Loucy (cell line): ENCODE measurements at regions not wholly inside any gene's neighbourhood (a gene's known extent, or its start where the extent isn't known, plus 50 kb on each side); places are given as distances from the start of the nearest gene placed in this dataset.

Experiments
- H2AFZ ChIP-seq: fragments of 200-600 bp; sonication (generic); 2 replicates; pipeline ENCODE4 v1.6.0; 2016; ENCODE audit warnings: antibody characterized with exemption, mild to moderate bottlenecking, low read length, moderate library complexity
- H3F3A ChIP-seq: fragments of 200-600 bp; 2 replicates; pipeline ENCODE4 v1.6.0; 2016; ENCODE audit warnings: antibody characterized with exemption, low read depth, mild to moderate bottlenecking
- H3K27me3 ChIP-seq: fragments of 200-600 bp; sonication (generic); 2 replicates; pipeline ENCODE4 v1.6.1; 2014; ENCODE audit warnings: low read length, mild to moderate bottlenecking; ENCODE audit not compliant: insufficient read depth, poor library complexity, severe bottlenecking
- H3K36me3 ChIP-seq: fragments of 200-600 bp; sonication (generic); 2 replicates; pipeline ENCODE4 v1.6.1; 2016; ENCODE audit warnings: low read length; ENCODE audit not compliant: insufficient read depth
- H3K4me1 ChIP-seq: fragments of 200-600 bp; sonication (generic); 2 replicates; pipeline ENCODE4 v1.5.1; 2014; ENCODE audit warnings: low read length, mild to moderate bottlenecking; ENCODE audit not compliant: insufficient read depth, poor library complexity, severe bottlenecking
- H3K4me2 ChIP-seq: fragments of 200-600 bp; sonication (generic); 2 replicates; pipeline ENCODE4 v1.6.0; 2014; ENCODE audit warnings: antibody characterized with exemption, low read length, low read depth, mild to moderate bottlenecking; ENCODE audit not compliant: poor library complexity, severe bottlenecking
- H3K4me3 ChIP-seq: fragments of 200-600 bp; sonication (generic); 2 replicates; pipeline ENCODE4 v1.5.1; 2014; ENCODE audit warnings: low read length, mild to moderate bottlenecking, mixed read lengths; ENCODE audit not compliant: poor library complexity, severe bottlenecking
- H3K79me2 ChIP-seq: fragments of 200-600 bp; sonication (generic); 2 replicates; pipeline ENCODE4 v1.6.1; 2014; ENCODE audit warnings: low read length; ENCODE audit not compliant: insufficient read depth
- H3K9ac ChIP-seq: fragments of 200-600 bp; sonication (generic); 2 replicates; pipeline ENCODE4 v1.6.0; 2014; ENCODE audit warnings: mild to moderate bottlenecking, low read depth, low read length, moderate library complexity; ENCODE audit not compliant: poor library complexity, severe bottlenecking
- H3K9me2 ChIP-seq: fragments of 200-600 bp; sonication (generic); replicated peaks from 2 replicates; pipeline ENCODE4 v1.6.1; 2016; ENCODE audit warnings: low read depth, low read length, mixed read lengths
- H3K9me3 ChIP-seq: fragments of 200-600 bp; sonication (generic); 2 replicates; pipeline ENCODE4 v1.6.1; 2014; ENCODE audit warnings: mild to moderate bottlenecking, antibody characterized with exemption, low read length, low read depth; ENCODE audit not compliant: insufficient read depth
- H4K20me1 ChIP-seq: fragments of 200-600 bp; sonication (generic); 2 replicates; pipeline ENCODE4 v1.6.0; 2014; ENCODE audit warnings: antibody characterized with exemption, low read length, mild to moderate bottlenecking; ENCODE audit not compliant: insufficient read depth, poor library complexity, severe bottlenecking
- CTCF ChIP-seq: fragments of 200-600 bp; sonication (generic); conservative IDR thresholded peaks from 2 replicates; pipeline ENCODE4 v1.5.1; 2014; ENCODE audit warnings: mild to moderate bottlenecking, antibody characterized with exemption, low read length
- EZH2phosphoT487 ChIP-seq: fragments of 200-600 bp; IDR thresholded peaks from 2 replicates; pipeline ENCODE4 v1.6.1; 2018; ENCODE audit warnings: antibody characterized with exemption, mild to moderate bottlenecking, moderate library complexity, borderline replicate concordance

GRCh38 chr3:59103552-59103951, 53.7 kb upstream of the CFAP20DC start:
- Histone ChIP-seq H3K9ac (no peak overlapping the region), H3K4me2 (no peak overlapping the region), H3K4me3 (no peak overlapping the region), H3K36me3 (no peaks in the 10 kb centered on the region), H3K4me1 (no peaks in the 10 kb centered on the region), H3K9me3 (no peaks in the 10 kb centered on the region), H3K79me2 (no peaks in the 10 kb centered on the region), H3K9me2 (no peaks in the 10 kb centered on the region), H3F3A (no peaks in the 10 kb centered on the region), H4K20me1 (no peaks in the 10 kb centered on the region), H2AFZ (no peak overlapping the region), H3K27me3 (no peaks in the 10 kb centered on the region)
- no peak for TF ChIP-seq CTCF
- TF ChIP-seq EZH2phosphoT487: no peak

DNA sequence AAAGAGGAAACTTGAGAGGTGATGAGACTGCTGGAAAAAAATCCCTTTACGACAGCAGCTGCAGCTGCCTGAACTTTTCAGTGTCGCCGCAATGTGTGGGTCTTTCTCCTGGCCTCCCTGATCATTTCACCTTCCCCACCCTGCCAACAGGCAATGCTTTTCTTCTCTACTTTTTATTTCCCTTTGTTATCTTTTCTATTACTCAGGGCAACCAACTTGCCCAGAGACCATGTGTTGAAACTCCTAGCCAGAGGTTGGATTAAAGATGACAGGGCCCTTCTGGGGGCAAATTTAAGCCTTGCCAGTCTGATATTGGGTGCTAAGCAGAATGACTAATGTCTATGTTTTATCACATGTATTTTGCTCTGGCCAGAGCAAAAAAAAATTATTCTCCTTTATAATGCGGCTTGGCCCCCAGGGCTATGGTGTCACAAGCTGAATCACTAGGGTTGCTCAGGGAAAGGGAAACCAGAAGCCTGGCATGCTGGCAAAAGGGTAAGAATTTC, 51.5 kb upstream of the CFAP20DC start:
- Histone ChIP-seq H3K79me2 (no peaks in the 10 kb centered on the region), H4K20me1 (no peaks in the 10 kb centered on the region), H3K4me2 (no peak overlapping the region), H3K36me3 (no peaks in the 10 kb centered on the region), H3K27me3 (no peaks in the 10 kb centered on the region), H3K4me3 (no peak overlapping the region), H3K9ac (no peak overlapping the region), H3K9me2 (no peaks in the 10 kb centered on the region), H2AFZ (no peak overlapping the region), H3K4me1 (no peaks in the 10 kb centered on the region), H3K9me3 (no peaks in the 10 kb centered on the region), H3F3A (no peaks in the 10 kb centered on the region)
- no peak for TF ChIP-seq EZH2phosphoT487
- TF ChIP-seq CTCF: no peak
